ENCODE measurements at regions not wholly inside any gene's neighbourhood (a gene's known extent, or its start where the extent isn't known, plus 50 kb on each side); places are given as distances from the start of the nearest gene placed in this dataset.

DNA sequence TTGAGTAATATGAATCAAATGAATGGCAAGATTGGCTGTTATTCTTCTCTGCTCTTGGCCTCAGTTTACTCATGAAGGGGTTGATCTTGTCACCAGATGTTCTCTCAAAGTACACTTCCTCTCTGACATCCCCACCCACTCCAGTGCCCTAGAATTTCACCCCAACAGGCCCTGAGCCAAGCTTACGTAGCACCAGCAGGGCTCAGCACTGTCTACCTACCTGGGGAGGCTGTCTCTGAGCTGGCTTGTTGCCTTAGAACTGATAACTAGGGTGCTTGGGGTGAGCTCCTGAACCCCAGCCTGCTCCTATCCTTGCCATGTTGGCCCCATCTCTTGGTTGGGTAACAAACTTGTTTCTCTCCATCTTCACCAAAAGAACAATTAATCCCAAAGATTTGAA, 159.1 kb upstream of the USP24 start:
- peaks cover 10% of the 10 kb centered on the region; the same call in 1 of the 2 replicates for H3K27me3 Mint-ChIP-seq (ENCODE audit: low read depth)
- WGBS (ENCODE audit: extremely low coverage, insufficient read length, low lambda C conversion rate) = no CpG with 5 or more reads among the region's 1 CpG
- no peak overlapping the region for H2BK15ac ChIP-seq (ENCODE audit: low read depth, low read length)

More for the DNA sequence above, 159.1 kb upstream of the USP24 start:
- Histone ChIP-seq H3K79me1 (ENCODE audit: insufficient read depth, low read depth, low read length, poor library complexity, severe bottlenecking) (no peaks in the 10 kb centered on the region), H4K5ac (ENCODE audit: insufficient read length, low read depth, low read length) (no peak overlapping the region), H3K23ac (ENCODE audit: insufficient read length, low read depth, low read length) (no peak overlapping the region), H3K18ac (ENCODE audit: insufficient read length, low read depth, low read length) (no peak overlapping the region), H3K56ac (ENCODE audit: insufficient read length, low read depth, low read length) (no peak overlapping the region), H3K4me1 (ENCODE audit: insufficient read depth, low read length) (no peaks in the 10 kb centered on the region), H4K8ac (replicated peaks; ENCODE audit: insufficient read length, low read depth, low read length) (no peak overlapping the region), H3K9me3 (ENCODE audit: control insufficient read depth, low read depth, low read length) (no peaks in the 10 kb centered on the region), H2AK5ac (ENCODE audit: insufficient read length, low read length) (no peak overlapping the region), H2BK12ac (ENCODE audit: insufficient read length, low read depth, low read length) (no peak overlapping the region), H3K4me2 (ENCODE audit: insufficient read depth, insufficient read length, low read length) (no peak overlapping the region), H3K79me2 (ENCODE audit: insufficient read depth, low read length) (no peaks in the 10 kb centered on the region), H2BK20ac (ENCODE audit: low read depth, low read length, poor library complexity, severe bottlenecking) (no peak overlapping the region), H4K20me1 (ENCODE audit: control insufficient read depth, insufficient read depth, insufficient read length) (no peaks in the 10 kb centered on the region), H2BK120ac (ENCODE audit: low read depth, low read length, poor library complexity, severe bottlenecking) (no peak overlapping the region), H3K4ac (ENCODE audit: low read depth, low read length) (no peak overlapping the region), H3K9ac (ENCODE audit: extremely low read depth, insufficient read length, low read length) (no peak overlapping the region), H3K27ac (ENCODE audit: insufficient read length, low read depth, low read length) (no peak overlapping the region), H3K23me2 (ENCODE audit: insufficient read length, low read depth, low read length, poor library complexity, severe bottlenecking) (no peaks in the 10 kb centered on the region), H2AFZ (ENCODE audit: low read length) (no peak overlapping the region), H3T11ph (ENCODE audit: low read length) (no peak overlapping the region), H3K14ac (ENCODE audit: insufficient read depth, low read length) (no peak overlapping the region), H4K91ac (ENCODE audit: insufficient read length, low read depth, low read length) (no peak overlapping the region), H2BK5ac (ENCODE audit: insufficient read length, low read length) (no peak overlapping the region), H3K27me3 (ENCODE audit: insufficient read depth, low read length) (no peaks in the 10 kb centered on the region)
- Mint-ChIP-seq H3K4me3 (no peak overlapping the region), H3K9me3 (no peaks in the 10 kb centered on the region), H3K4me1 (no peaks in the 10 kb centered on the region), H3K27ac (peak overlapping the region in 1 of 3 experiments; percentile 28; a peak in 1 of 7 replicates), H3K36me3 (ENCODE audit: insufficient read depth in 1 of 3, low read depth in 3 of 3) (no peaks in the 10 kb centered on the region)
- DNase-seq = no peak
- TF ChIP-seq, protein P1, sequence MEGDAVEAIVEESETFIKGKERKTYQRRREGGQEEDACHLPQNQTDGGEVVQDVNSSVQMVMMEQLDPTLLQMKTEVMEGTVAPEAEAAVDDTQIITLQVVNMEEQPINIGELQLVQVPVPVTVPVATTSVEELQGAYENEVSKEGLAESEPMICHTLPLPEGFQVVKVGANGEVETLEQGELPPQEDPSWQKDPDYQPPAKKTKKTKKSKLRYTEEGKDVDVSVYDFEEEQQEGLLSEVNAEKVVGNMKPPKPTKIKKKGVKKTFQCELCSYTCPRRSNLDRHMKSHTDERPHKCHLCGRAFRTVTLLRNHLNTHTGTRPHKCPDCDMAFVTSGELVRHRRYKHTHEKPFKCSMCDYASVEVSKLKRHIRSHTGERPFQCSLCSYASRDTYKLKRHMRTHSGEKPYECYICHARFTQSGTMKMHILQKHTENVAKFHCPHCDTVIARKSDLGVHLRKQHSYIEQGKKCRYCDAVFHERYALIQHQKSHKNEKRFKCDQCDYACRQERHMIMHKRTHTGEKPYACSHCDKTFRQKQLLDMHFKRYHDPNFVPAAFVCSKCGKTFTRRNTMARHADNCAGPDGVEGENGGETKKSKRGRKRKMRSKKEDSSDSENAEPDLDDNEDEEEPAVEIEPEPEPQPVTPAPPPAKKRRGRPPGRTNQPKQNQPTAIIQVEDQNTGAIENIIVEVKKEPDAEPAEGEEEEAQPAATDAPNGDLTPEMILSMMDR (conservative IDR thresholded peaks at IDR 0.05) = no peak

Measured in H9 (cell line).